Parathyroid adenoma (tissue), 2 donors: ENCODE measurements at regions not wholly inside any gene's neighbourhood (a gene's known extent, or its start where the extent isn't known, plus 50 kb on each side); places are given as distances from the start of the nearest gene placed in this dataset.

Experiments
- H2AFZ ChIP-seq: fragments of 300-600 bp; sonication (generic); one replicate; pipeline ENCODE4 v1.7.0; 2017; ENCODE audit warnings: antibody characterized with exemption, mild to moderate bottlenecking
- H3K27ac ChIP-seq: fragments of 300-600 bp; sonication (generic); one replicate; pipeline ENCODE4 v1.7.0; 2017
- H3K27me3 ChIP-seq: fragments of 300-600 bp; sonication (generic); one replicate; pipeline ENCODE4 v1.7.0; 2017; ENCODE audit warnings: low read length; ENCODE audit not compliant: control insufficient read depth, insufficient read depth
- H3K36me3 ChIP-seq: fragments of 300-600 bp; sonication (generic); one replicate; pipeline ENCODE4 v1.7.0; 2017; ENCODE audit warnings: low read length; ENCODE audit not compliant: control insufficient read depth, insufficient read depth
- H3K4me1 ChIP-seq: fragments of 300-600 bp; sonication (generic); one replicate; pipeline ENCODE4 v1.7.0; 2017; ENCODE audit warnings: control low read depth
- H3K4me2 ChIP-seq: fragments of 300-600 bp; sonication (generic); one replicate; pipeline ENCODE4 v1.7.0; 2017; ENCODE audit warnings: low read length
- H3K4me3 ChIP-seq: fragments of 300-600 bp; sonication (generic); one replicate; pipeline ENCODE4 v1.7.0; 2017; ENCODE audit warnings: low read depth, low read length
- H3K79me2 ChIP-seq: fragments of 300-600 bp; sonication (generic); one replicate; pipeline ENCODE4 v1.7.0; 2017; ENCODE audit warnings: control low read depth
- H3K9ac ChIP-seq: fragments of 300-600 bp; sonication (generic); one replicate; pipeline ENCODE4 v1.7.0; 2017; ENCODE audit warnings: mild to moderate bottlenecking
- H3K9me3 ChIP-seq: fragments of 300-600 bp; sonication (generic); one replicate; pipeline ENCODE4 v1.7.0; 2017; ENCODE audit warnings: low read length; ENCODE audit not compliant: control insufficient read depth
- CTCF ChIP-seq: fragments of 300-600 bp; sonication (generic); IDR thresholded peaks from one replicate; pipeline ENCODE4 v1.7.0; 2017; ENCODE audit warnings: antibody characterized with exemption, mild to moderate bottlenecking
- donor health status: primary hyperparathyroidism.

- Histone ChIP-seq H3K36me3 (no peaks in the 10 kb centered on the region), H3K27me3 (no peaks in the 10 kb centered on the region), H3K9ac (no peak overlapping the region), H2AFZ (no peak overlapping the region), H3K27ac (no peak overlapping the region), H3K9me3 (no peaks in the 10 kb centered on the region), H3K4me3 (no peak overlapping the region), H3K79me2 (no peaks in the 10 kb centered on the region), H3K4me2 (no peak overlapping the region), H3K4me1 (no peaks in the 10 kb centered on the region)
- TF ChIP-seq CTCF, result no peak
These were observed 68.8 kb upstream of the RTL1 start for GRCh38 chr14:100972118-100972897.

GRCh38 chr14:100975671-100976070 is 72.1 kb upstream of the RTL1 start:
- no peaks in the 10 kb centered on the region for H3K4me1 ChIP-seq

GRCh38 chr14:100979079-100979478 is 75.6 kb upstream of the RTL1 start:
- Histone ChIP-seq H3K79me2 (no peaks in the 10 kb centered on the region), H3K4me3 (no peak overlapping the region), H3K36me3 (no peaks in the 10 kb centered on the region), H3K27me3 (no peaks in the 10 kb centered on the region), H3K4me1 (no peaks in the 10 kb centered on the region), H2AFZ (no peak overlapping the region), H3K27ac (no peak overlapping the region), H3K9ac (no peak overlapping the region), H3K9me3 (no peaks in the 10 kb centered on the region), H3K4me2 (no peak overlapping the region)
- no peak for TF ChIP-seq CTCF

More at GRCh38 chr14:100975671-100976070, 72.1 kb upstream of the RTL1 start:
- H3K36me3 ChIP-seq, result no peaks in the 10 kb centered on the region
- H3K27ac ChIP-seq, result no peak overlapping the region
- H3K9me3 ChIP-seq, result no peaks in the 10 kb centered on the region
- H3K4me3 ChIP-seq, result no peak overlapping the region
- H3K9ac ChIP-seq, result no peak overlapping the region
- TF ChIP-seq CTCF, result no peak
- H3K27me3 ChIP-seq, result no peaks in the 10 kb centered on the region
- no peak overlapping the region for H3K4me2 ChIP-seq
- no peaks in the 10 kb centered on the region for H3K79me2 ChIP-seq
- no peak overlapping the region for H2AFZ ChIP-seq

- Histone ChIP-seq H2AFZ (no peak overlapping the region), H3K4me3 (no peak overlapping the region), H3K4me2 (no peak overlapping the region), H3K27me3 (no peaks in the 10 kb centered on the region), H3K4me1 (no peaks in the 10 kb centered on the region), H3K79me2 (no peaks in the 10 kb centered on the region), H3K36me3 (no peaks in the 10 kb centered on the region), H3K9me3 (no peaks in the 10 kb centered on the region), H3K27ac (no peak overlapping the region), H3K9ac (no peak overlapping the region)
- TF ChIP-seq CTCF, result no peak
These were observed 76.3 kb upstream of the RTL1 start for GRCh38 chr14:100979780-100980179.

- Histone ChIP-seq H2AFZ (no peak overlapping the region), H3K27ac (no peak overlapping the region), H3K9me3 (no peaks in the 10 kb centered on the region), H3K27me3 (no peaks in the 10 kb centered on the region), H3K4me2 (no peak overlapping the region), H3K4me3 (no peak overlapping the region), H3K36me3 (no peaks in the 10 kb centered on the region), H3K4me1 (no peaks in the 10 kb centered on the region), H3K79me2 (no peaks in the 10 kb centered on the region), H3K9ac (no peak overlapping the region)
- TF ChIP-seq CTCF, result no peak
These were observed 77.3 kb upstream of the RTL1 start for GRCh38 chr14:100980823-100981222.
